Left kidney (tissue), 1 donor: ENCODE measurements at regions not wholly inside any gene's neighbourhood (a gene's known extent, or its start where the extent isn't known, plus 50 kb on each side); places are given as distances from the start of the nearest gene placed in this dataset.
A peak's percentile ranks its signal among the peaks of the same experiment; 100 is the strongest.

Experiments used
- DNase-seq: peaks from one replicate; pipeline ENCODE4 v3.0.0-alpha.2; 2013

- no peak for DNase-seq
Observed at GRCh38 chrX:128294198-128294597, 242.0 kb upstream of the ACTRT1 start.

- no peak for DNase-seq
Observed at GRCh38 chrX:128287693-128288092, 235.5 kb upstream of the ACTRT1 start.

GRCh38 chrX:128250621-128251020 is 198.4 kb upstream of the ACTRT1 start:
- DNase-seq: no peak

GRCh38 chrX:128216364-128216763 is 164.2 kb upstream of the ACTRT1 start:
- DNase-seq: no peak

- no peak for DNase-seq
Observed at GRCh38 chrX:128165884-128166408, 113.7 kb upstream of the ACTRT1 start.

GRCh38 chrX:128156204-128156603 is 104.0 kb upstream of the ACTRT1 start:
- no peak for DNase-seq

- DNase-seq: no peak
Observed at GRCh38 chrX:128142745-128143144, 90.5 kb upstream of the ACTRT1 start.

GRCh38 chrX:128106630-128107029 is 54.4 kb upstream of the ACTRT1 start:
- DNase-seq: peak; percentile 3

GRCh38 chrX:128105659-128106058 is 53.5 kb upstream of the ACTRT1 start:
- DNase-seq: no peak
